ENCODE measurements at regions not wholly inside any gene's neighbourhood (a gene's known extent, or its start where the extent isn't known, plus 50 kb on each side); places are given as distances from the start of the nearest gene placed in this dataset.

GRCh38 chr2:118449401-118449800 lies 361.1 kb downstream of the INSIG2 start:
- no peak for TF ChIP-seq CTCF (IDR thresholded peaks at IDR 0.05; ENCODE audit: partially characterized antibody, unreplicated experiment)
- no peak for DNase-seq
- H3K4me1 Mint-ChIP-seq (ENCODE audit: low read depth, unreplicated experiment) = no peaks in the 10 kb centered on the region
- H3K36me3 Mint-ChIP-seq (ENCODE audit: unreplicated experiment) = no peaks in the 10 kb centered on the region
- H3K27ac Mint-ChIP-seq (ENCODE audit: unreplicated experiment) = no peak overlapping the region
- no peak overlapping the region for H3K4me3 Mint-ChIP-seq (ENCODE audit: unreplicated experiment)
- no peaks in the 10 kb centered on the region for H3K9me3 Mint-ChIP-seq (ENCODE audit: unreplicated experiment)
- peaks cover 2% of the 10 kb centered on the region for H3K27me3 Mint-ChIP-seq (ENCODE audit: unreplicated experiment)

DNA sequence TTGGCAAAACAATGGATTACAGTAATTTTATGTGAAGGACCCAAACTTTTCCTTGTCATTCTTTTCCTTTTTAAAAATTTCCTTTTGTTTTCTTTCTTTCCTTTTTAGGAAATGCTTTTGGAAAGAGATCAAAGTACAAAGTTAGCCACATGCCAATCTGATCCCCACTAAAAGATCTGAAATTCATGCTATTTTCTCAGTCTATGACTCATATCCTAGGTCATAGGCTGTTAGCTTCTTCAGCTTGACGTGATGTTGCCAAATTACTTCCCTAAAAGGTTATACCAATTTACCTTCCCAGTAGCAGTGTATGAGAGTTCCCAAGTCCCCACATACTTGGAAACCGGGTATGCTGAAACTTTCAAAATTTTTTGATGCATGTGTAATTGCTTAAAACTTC lies 355.3 kb downstream of the INSIG2 start:
- no peaks in the 10 kb centered on the region for H3K9me3 Mint-ChIP-seq (ENCODE audit: unreplicated experiment)
- no peaks in the 10 kb centered on the region for H3K27me3 Mint-ChIP-seq (ENCODE audit: unreplicated experiment)
- no peak for DNase-seq
- peaks cover 6% of the 10 kb centered on the region for H3K4me1 Mint-ChIP-seq (ENCODE audit: low read depth, unreplicated experiment)
- no peak overlapping the region for H3K4me3 Mint-ChIP-seq (ENCODE audit: unreplicated experiment)
- H3K36me3 Mint-ChIP-seq (ENCODE audit: unreplicated experiment) = no peaks in the 10 kb centered on the region
- H3K27ac Mint-ChIP-seq (ENCODE audit: unreplicated experiment) = no peak overlapping the region
- no peak for TF ChIP-seq CTCF (IDR thresholded peaks at IDR 0.05; ENCODE audit: partially characterized antibody, unreplicated experiment)

- no peak for TF ChIP-seq CTCF (IDR thresholded peaks at IDR 0.05; ENCODE audit: partially characterized antibody, unreplicated experiment)
- no peak overlapping the region for H3K4me3 Mint-ChIP-seq (ENCODE audit: unreplicated experiment)
- no peak overlapping the region for H3K27ac Mint-ChIP-seq (ENCODE audit: unreplicated experiment)
- H3K4me1 Mint-ChIP-seq (ENCODE audit: low read depth, unreplicated experiment) = peaks cover 6% of the 10 kb centered on the region
- no peaks in the 10 kb centered on the region for H3K9me3 Mint-ChIP-seq (ENCODE audit: unreplicated experiment)
- no peaks in the 10 kb centered on the region for H3K36me3 Mint-ChIP-seq (ENCODE audit: unreplicated experiment)
- no peak for DNase-seq
- H3K27me3 Mint-ChIP-seq (ENCODE audit: unreplicated experiment) = no peaks in the 10 kb centered on the region
These were observed 354.8 kb downstream of the INSIG2 start for GRCh38 chr2:118442996-118443553.

GRCh38 chr2:118442046-118442445 lies 353.8 kb downstream of the INSIG2 start:
- no peak for DNase-seq
- Mint-ChIP-seq H3K9me3 (ENCODE audit: unreplicated experiment) (no peaks in the 10 kb centered on the region), H3K4me1 (ENCODE audit: low read depth, unreplicated experiment) (peaks cover 6% of the 10 kb centered on the region), H3K27ac (ENCODE audit: unreplicated experiment) (no peak overlapping the region), H3K36me3 (ENCODE audit: unreplicated experiment) (peaks cover 4% of the 10 kb centered on the region), H3K27me3 (ENCODE audit: unreplicated experiment) (no peaks in the 10 kb centered on the region), H3K4me3 (ENCODE audit: unreplicated experiment) (no peak overlapping the region)
- TF ChIP-seq CTCF (IDR thresholded peaks at IDR 0.05; ENCODE audit: partially characterized antibody, unreplicated experiment) = no peak

- Mint-ChIP-seq H3K36me3 (ENCODE audit: unreplicated experiment) (peaks cover 4% of the 10 kb centered on the region), H3K27ac (ENCODE audit: unreplicated experiment) (no peak overlapping the region), H3K4me3 (ENCODE audit: unreplicated experiment) (no peak overlapping the region), H3K4me1 (ENCODE audit: low read depth, unreplicated experiment) (peaks cover 6% of the 10 kb centered on the region), H3K9me3 (ENCODE audit: unreplicated experiment) (no peaks in the 10 kb centered on the region), H3K27me3 (ENCODE audit: unreplicated experiment) (no peaks in the 10 kb centered on the region)
- no peak for DNase-seq
- no peak for TF ChIP-seq CTCF (IDR thresholded peaks at IDR 0.05; ENCODE audit: partially characterized antibody, unreplicated experiment)
These were observed 352.3 kb downstream of the INSIG2 start for GRCh38 chr2:118440404-118441098.
